Fibroblast of mammary gland (primary cell): ENCODE measurements at regions not wholly inside any gene's neighbourhood (a gene's known extent, or its start where the extent isn't known, plus 50 kb on each side); places are given as distances from the start of the nearest gene placed in this dataset.

Experiments
- DNase-seq: peaks from one replicate; pipeline ENCODE4 v3.0.0-alpha.2; 2010; ENCODE audit warnings: low read depth
- H3K4me3 ChIP-seq: 2 replicates; pipeline ENCODE4 v1.5.1; 2011; ENCODE audit warnings: low read depth, mild to moderate bottlenecking, low read length, moderate library complexity; ENCODE audit not compliant: control insufficient read depth
- CTCF ChIP-seq: conservative IDR thresholded peaks from 2 replicates; pipeline ENCODE4 v1.5.1; 2011; ENCODE audit warnings: low read depth, low read length, inconsistent platforms; ENCODE audit not compliant: control insufficient read depth, insufficient read depth

- no peak overlapping the region for H3K4me3 ChIP-seq
- DNase-seq, result no peak
- TF ChIP-seq CTCF, result no peak
These were observed 65.0 kb upstream of the SLC2A12 start for GRCh38 chr6:134117409-134117808.

GRCh38 chr6:134115715-134116074, 63.3 kb upstream of the SLC2A12 start:
- TF ChIP-seq CTCF, result no peak
- no peak for DNase-seq
- H3K4me3 ChIP-seq, result no peak overlapping the region

GRCh38 chr6:134114918-134115714, 62.7 kb upstream of the SLC2A12 start:
- H3K4me3 ChIP-seq, result no peak overlapping the region
- DNase-seq, result no peak

GRCh38 chr6:134114489-134114888, 62.1 kb upstream of the SLC2A12 start:
- no peak for DNase-seq
- no peak for TF ChIP-seq CTCF
- no peak overlapping the region for H3K4me3 ChIP-seq

More at GRCh38 chr6:134114918-134115714, 62.7 kb upstream of the SLC2A12 start:
- no peak for TF ChIP-seq CTCF

GRCh38 chr6:134111726-134112125, 59.3 kb upstream of the SLC2A12 start:
- no peak for DNase-seq
- no peak for TF ChIP-seq CTCF
- no peak overlapping the region for H3K4me3 ChIP-seq

GRCh38 chr6:134111062-134111677, 58.7 kb upstream of the SLC2A12 start:
- peak; percentile 74 for DNase-seq
- no peak overlapping the region for H3K4me3 ChIP-seq
- peak; percentile 97 for TF ChIP-seq CTCF
